ENCODE measurements at regions not wholly inside any gene's neighbourhood (a gene's known extent, or its start where the extent isn't known, plus 50 kb on each side); places are given as distances from the start of the nearest gene placed in this dataset.
A peak's percentile ranks its signal among the peaks of the same experiment; 100 is the strongest.

- H2BK5ac ChIP-seq (ENCODE audit: insufficient read length, low read length) = no peak overlapping the region
- no peak overlapping the region for H3K18ac ChIP-seq (ENCODE audit: insufficient read length, low read depth, low read length)
- no peak overlapping the region for H3K4ac ChIP-seq (ENCODE audit: low read depth, low read length)
- H4K91ac ChIP-seq (ENCODE audit: insufficient read length, low read depth, low read length) = no peak overlapping the region
- H3K27ac Mint-ChIP-seq = 0 out of 7 replicates have a peak overlapping the region, but pooled peaks of 1 of the 3 experiments have one; percentile 38
- no peaks in the 10 kb centered on the region for H3K9me3 ChIP-seq (ENCODE audit: control insufficient read depth, low read depth, low read length)
- H3T11ph ChIP-seq (ENCODE audit: low read length) = no peak overlapping the region
- no CpG with 5 or more reads among the region's 5 CpGs for WGBS (ENCODE audit: extremely low coverage, insufficient read length, low lambda C conversion rate)
- H2BK12ac ChIP-seq (ENCODE audit: insufficient read length, low read depth, low read length) = no peak overlapping the region
- no peak overlapping the region for H3K56ac ChIP-seq (ENCODE audit: insufficient read length, low read depth, low read length)
- H2BK120ac ChIP-seq (ENCODE audit: low read depth, low read length, poor library complexity, severe bottlenecking) = no peak overlapping the region
- no peak overlapping the region for H3K4me2 ChIP-seq (ENCODE audit: insufficient read depth, insufficient read length, low read length)
- no peaks in the 10 kb centered on the region for H3K27me3 ChIP-seq (ENCODE audit: insufficient read depth, low read length)
- H3K27ac ChIP-seq (ENCODE audit: insufficient read length, low read depth, low read length) = no peak overlapping the region
- no peak overlapping the region for H3K4me3 Mint-ChIP-seq
- no peak overlapping the region for H3K14ac ChIP-seq (ENCODE audit: insufficient read depth, low read length)
- H3K9me3 Mint-ChIP-seq = no peaks in the 10 kb centered on the region; a peak in 1 of 5 replicates
- no peak overlapping the region for H2BK20ac ChIP-seq (ENCODE audit: low read depth, low read length, poor library complexity, severe bottlenecking)
- H3K79me1 ChIP-seq (ENCODE audit: insufficient read depth, low read depth, low read length, poor library complexity, severe bottlenecking) = no peaks in the 10 kb centered on the region
- peak; percentile 54 for DNase-seq
- H3K79me2 ChIP-seq (ENCODE audit: insufficient read depth, low read length) = no peaks in the 10 kb centered on the region
- H2AK5ac ChIP-seq (ENCODE audit: insufficient read length, low read length) = no peak overlapping the region
- no peak overlapping the region for H4K8ac ChIP-seq (replicated peaks; ENCODE audit: insufficient read length, low read depth, low read length)
- H3K23me2 ChIP-seq (ENCODE audit: insufficient read length, low read depth, low read length, poor library complexity, severe bottlenecking) = no peaks in the 10 kb centered on the region
- no peaks in the 10 kb centered on the region; the same call in 1 of the 2 replicates for H3K27me3 Mint-ChIP-seq (ENCODE audit: low read depth)
- H3K4me1 Mint-ChIP-seq = peaks cover 14 to 19% of the 10 kb centered on the region in 2 experiments
- no peak overlapping the region for H3K23ac ChIP-seq (ENCODE audit: insufficient read length, low read depth, low read length)
- no peak overlapping the region for H2AFZ ChIP-seq (ENCODE audit: low read length)
- no peak overlapping the region for H3K9ac ChIP-seq (ENCODE audit: extremely low read depth, insufficient read length, low read length)
- peaks cover 0 to 5% (median 0%) of the 10 kb centered on the region in 3 experiments; a peak in 1 of 7 replicates for H3K36me3 Mint-ChIP-seq (ENCODE audit: insufficient read depth in 1 of 3, low read depth in 3 of 3)
- peak; percentile 78 for TF ChIP-seq CTCF (conservative IDR thresholded peaks at IDR 0.05)
- H2BK15ac ChIP-seq (ENCODE audit: low read depth, low read length) = no peak overlapping the region
- H3K4me1 ChIP-seq (ENCODE audit: insufficient read depth, low read length) = peaks cover 5% of the 10 kb centered on the region; the same call in 1 of the 2 replicates
- H4K20me1 ChIP-seq (ENCODE audit: control insufficient read depth, insufficient read depth, insufficient read length) = no peaks in the 10 kb centered on the region
- no peak overlapping the region for H4K5ac ChIP-seq (ENCODE audit: insufficient read length, low read depth, low read length)
Observed at GRCh38 chr11:57116654-57117053, 65.1 kb upstream of the LRRC55 start.
